Neural progenitor cell (in vitro differentiated cells): ENCODE measurements at regions not wholly inside any gene's neighbourhood (a gene's known extent, or its start where the extent isn't known, plus 50 kb on each side); places are given as distances from the start of the nearest gene placed in this dataset.

Source experiments
- DNase-seq: peaks from one replicate; pipeline ENCODE4 v3.0.0-alpha.2; 2016; ENCODE audit warnings: low spot score
- H2AFZ ChIP-seq: fragments of 200-600 bp; sonication (generic); replicated peaks from 2 replicates; pipeline ENCODE4 v1.6.1; 2016; ENCODE audit warnings: antibody characterized with exemption
- H3F3A ChIP-seq: fragments of 200-600 bp; sonication (generic); 2 replicates; pipeline ENCODE4 v1.6.1; 2016; ENCODE audit warnings: antibody characterized with exemption, low read depth
- H3K27ac ChIP-seq: fragments of 200-600 bp; sonication (generic); 2 replicates; pipeline ENCODE4 v1.5.1; 2016; ENCODE audit warnings: mild to moderate bottlenecking
- H3K27me3 ChIP-seq: fragments of 200-600 bp; sonication (generic); 2 replicates; pipeline ENCODE4 v1.6.1; 2016; ENCODE audit warnings: mild to moderate bottlenecking, moderate library complexity
- H3K36me3 ChIP-seq: fragments of 200-600 bp; sonication (generic); 2 replicates; pipeline ENCODE4 v1.5.1; 2016
- H3K4me1 ChIP-seq: fragments of 200-600 bp; sonication (generic); 2 replicates; pipeline ENCODE4 v1.6.1; 2016; ENCODE audit warnings: mixed run types
- H3K4me2 ChIP-seq: fragments of 200-600 bp; sonication (generic); 2 replicates; pipeline ENCODE4 v1.6.1; 2016
- H3K4me3 ChIP-seq: fragments of 200-600 bp; sonication (generic); 2 replicates; pipeline ENCODE4 v1.5.1; 2016
- H3K79me2 ChIP-seq: fragments of 200-600 bp; sonication (generic); 2 replicates; pipeline ENCODE4 v1.6.1; 2016; ENCODE audit warnings: low read depth
- H3K9ac ChIP-seq: fragments of 200-600 bp; sonication (generic); 2 replicates; pipeline ENCODE4 v1.6.1; 2016
- H3K9me3 ChIP-seq: fragments of 200-600 bp; sonication (generic); 2 replicates; pipeline ENCODE4 v1.5.1; 2016; ENCODE audit warnings: low read depth
- H4K20me1 ChIP-seq: fragments of 200-600 bp; sonication (generic); 2 replicates; pipeline ENCODE4 v1.6.1; 2016; ENCODE audit warnings: low read depth
- H3K27ac Mint-ChIP-seq: 3 replicates; pipeline ENCODE4 v1.8.0; 2021; ENCODE audit warnings: mixed read lengths
- H3K27me3 Mint-ChIP-seq: 2 replicates; pipeline ENCODE4 v1.8.0; 2022; ENCODE audit warnings: low read depth, mild to moderate bottlenecking, inconsistent platforms, moderate library complexity, mixed read lengths; ENCODE audit not compliant: insufficient read depth
- H3K36me3 Mint-ChIP-seq: 3 replicates; pipeline ENCODE4 v1.8.0; 2021; ENCODE audit warnings: mixed read lengths
- H3K4me1 Mint-ChIP-seq: 3 replicates; pipeline ENCODE4 v1.8.0; 2021; ENCODE audit warnings: mixed read lengths
- H3K4me3 Mint-ChIP-seq: 3 replicates; pipeline ENCODE4 v1.8.0; 2021; ENCODE audit warnings: mild to moderate bottlenecking, moderate library complexity, mixed read lengths
- H3K9me3 Mint-ChIP-seq: 3 replicates; pipeline ENCODE4 v1.8.0; 2020; ENCODE audit warnings: mixed read lengths
- CTCF ChIP-seq: fragments of 200-600 bp; sonication (generic); IDR thresholded peaks from 2 replicates; pipeline ENCODE4 v1.5.1; 2017; ENCODE audit warnings: antibody characterized with exemption, mild to moderate bottlenecking
- EZH2 ChIP-seq: fragments of 200-600 bp; sonication (generic); IDR thresholded peaks from 2 replicates; pipeline ENCODE4 v1.6.1; 2017; ENCODE audit warnings: antibody characterized with exemption, mild to moderate bottlenecking, moderate library complexity
- EZH2phosphoT487 ChIP-seq: fragments of 200-600 bp; sonication (generic); IDR thresholded peaks from 2 replicates; pipeline ENCODE4 v1.6.1; 2017; ENCODE audit warnings: antibody characterized with exemption

GRCh38 chr10:106436123-106436715 is 728.3 kb downstream of the SORCS1 start:
- Histone ChIP-seq H4K20me1 (no peaks in the 10 kb centered on the region), H3K27ac (no peak overlapping the region), H3F3A (no peaks in the 10 kb centered on the region), H3K4me3 (no peak overlapping the region), H3K4me1 (no peaks in the 10 kb centered on the region), H3K27me3 (no peaks in the 10 kb centered on the region), H3K9me3 (no peaks in the 10 kb centered on the region), H3K9ac (no peak overlapping the region), H3K36me3 (no peaks in the 10 kb centered on the region), H3K4me2 (no peak overlapping the region), H3K79me2 (no peaks in the 10 kb centered on the region), H2AFZ (no peak overlapping the region)
- TF ChIP-seq CTCF (no peak), EZH2phosphoT487 (no peak), EZH2 (no peak)
- Mint-ChIP-seq H3K4me3 (no peak overlapping the region), H3K27ac (no peak overlapping the region), H3K4me1 (peaks cover 7% of the 10 kb centered on the region), H3K36me3 (no peaks in the 10 kb centered on the region), H3K9me3 (no peaks in the 10 kb centered on the region), H3K27me3 (peaks cover 4% of the 10 kb centered on the region)
- no peak for DNase-seq

- H3K27ac Mint-ChIP-seq = no peak overlapping the region
- Histone ChIP-seq H3K27me3 (no peaks in the 10 kb centered on the region), H3K4me1 (no peaks in the 10 kb centered on the region), H3F3A (no peaks in the 10 kb centered on the region), H3K36me3 (no peaks in the 10 kb centered on the region), H3K27ac (no peak overlapping the region), H3K9ac (no peak overlapping the region), H3K9me3 (no peaks in the 10 kb centered on the region), H3K4me3 (no peak overlapping the region), H2AFZ (no peak overlapping the region), H4K20me1 (no peaks in the 10 kb centered on the region), H3K4me2 (no peak overlapping the region), H3K79me2 (no peaks in the 10 kb centered on the region)
- H3K27me3 Mint-ChIP-seq = peaks cover 4% of the 10 kb centered on the region
- no peak for DNase-seq
- no peaks in the 10 kb centered on the region for H3K9me3 Mint-ChIP-seq
- H3K4me1 Mint-ChIP-seq = peaks cover 7% of the 10 kb centered on the region
- TF ChIP-seq CTCF = no peak
- TF ChIP-seq EZH2 = no peak
- no peak for TF ChIP-seq EZH2phosphoT487
- no peaks in the 10 kb centered on the region for H3K36me3 Mint-ChIP-seq
- no peak overlapping the region for H3K4me3 Mint-ChIP-seq
Observed at GRCh38 chr10:106435081-106435480, 729.4 kb downstream of the SORCS1 start.

- Mint-ChIP-seq H3K27me3 (no peaks in the 10 kb centered on the region), H3K9me3 (no peaks in the 10 kb centered on the region), H3K27ac (no peak overlapping the region), H3K36me3 (no peaks in the 10 kb centered on the region), H3K4me3 (no peak overlapping the region), H3K4me1 (no peaks in the 10 kb centered on the region)
- Histone ChIP-seq H3K27ac (no peak overlapping the region), H3K79me2 (no peaks in the 10 kb centered on the region), H3F3A (no peaks in the 10 kb centered on the region), H2AFZ (no peak overlapping the region), H3K27me3 (no peaks in the 10 kb centered on the region), H3K4me3 (no peak overlapping the region), H4K20me1 (no peaks in the 10 kb centered on the region), H3K4me1 (no peaks in the 10 kb centered on the region), H3K4me2 (no peak overlapping the region), H3K36me3 (no peaks in the 10 kb centered on the region), H3K9me3 (no peaks in the 10 kb centered on the region), H3K9ac (no peak overlapping the region)
- no peak for TF ChIP-seq EZH2phosphoT487
- TF ChIP-seq EZH2 = no peak
- TF ChIP-seq CTCF = no peak
- no peak for DNase-seq
Observed at GRCh38 chr10:106424981-106425380, 739.5 kb downstream of the SORCS1 start.
